ENCODE measurements at regions not wholly inside any gene's neighbourhood (a gene's known extent, or its start where the extent isn't known, plus 50 kb on each side); places are given as distances from the start of the nearest gene placed in this dataset.

DNA sequence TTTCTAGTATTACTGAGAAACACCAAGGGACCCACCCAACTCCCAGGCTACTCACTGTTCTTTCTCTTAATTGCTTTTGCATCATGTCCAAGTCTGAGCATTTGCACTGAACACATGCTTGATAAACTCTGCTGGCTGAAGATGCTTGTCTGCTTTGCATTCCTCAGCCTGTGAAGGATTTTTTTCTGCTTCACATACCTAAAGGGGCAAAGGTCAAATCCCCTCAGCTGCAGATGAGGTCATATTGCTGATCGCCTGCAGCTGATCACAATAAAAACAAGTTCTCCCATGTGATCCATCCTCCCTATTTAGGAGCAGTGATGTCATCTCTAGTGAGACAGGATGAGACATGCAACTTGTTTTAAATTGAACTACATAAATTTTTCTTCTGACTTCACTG is 84.6 kb upstream of the DCBLD2 start:
- TF ChIP-seq POLR2A (IDR thresholded peaks at IDR 0.05; ENCODE audit: low read depth, low read length) (no peak), POLR2AphosphoS5 (IDR thresholded peaks at IDR 0.05; ENCODE audit: low read depth, low read length) (no peak), TAF1 (IDR thresholded peaks at IDR 0.05; ENCODE audit: low read depth, low read length) (no peak), SPI1 (IDR thresholded peaks at IDR 0.05; ENCODE audit: low read depth, low read length) (no peak)
